NCI-H1436 (cell line): ENCODE measurements at regions not wholly inside any gene's neighbourhood (a gene's known extent, or its start where the extent isn't known, plus 50 kb on each side); places are given as distances from the start of the nearest gene placed in this dataset.

Experiments
- DNase-seq: peaks from one replicate; lab custom pipeline; 2025; lab: John Stamatoyannopoulos, UW

DNA sequence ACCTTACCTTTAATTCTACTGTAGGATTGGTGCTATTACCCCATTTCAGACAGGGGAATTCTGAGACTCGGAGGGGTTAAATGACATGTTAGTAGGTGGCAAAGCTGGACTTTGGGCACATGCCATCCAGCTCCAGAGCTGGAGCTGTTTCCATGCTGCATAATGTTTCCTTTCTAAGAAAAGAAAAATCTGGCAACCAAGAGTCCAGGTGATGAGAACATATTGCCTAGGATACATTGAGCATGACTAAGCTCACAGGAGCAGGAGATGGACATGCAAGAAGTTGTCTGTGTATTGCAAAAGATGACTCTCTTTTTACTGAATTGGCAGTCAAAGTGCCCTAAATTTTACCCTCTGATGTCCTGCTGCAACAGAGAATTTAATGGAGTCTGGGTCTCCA lies 150.8 kb upstream of the SYT13 start:
- DNase-seq, result no peak

DNA sequence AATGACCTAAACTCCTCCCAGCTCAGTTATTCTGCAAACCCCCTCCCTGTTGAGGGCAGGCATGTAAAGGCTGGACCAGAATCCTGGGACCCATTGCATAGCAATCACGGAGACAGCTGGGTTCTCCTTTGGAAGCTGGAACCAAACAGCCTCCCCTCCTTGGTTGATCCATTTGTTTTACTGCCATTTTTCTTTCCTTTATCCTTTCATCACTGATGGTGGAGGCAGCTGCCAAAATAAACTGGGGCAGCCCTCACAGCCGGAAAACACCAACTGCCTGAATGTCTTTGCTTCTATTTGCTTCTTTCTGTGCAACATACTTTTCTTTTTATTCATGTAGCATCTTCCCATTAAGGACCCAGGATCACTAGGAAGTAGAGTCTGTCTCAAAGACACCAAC lies 150.0 kb upstream of the SYT13 start:
- DNase-seq, result no peak

DNA sequence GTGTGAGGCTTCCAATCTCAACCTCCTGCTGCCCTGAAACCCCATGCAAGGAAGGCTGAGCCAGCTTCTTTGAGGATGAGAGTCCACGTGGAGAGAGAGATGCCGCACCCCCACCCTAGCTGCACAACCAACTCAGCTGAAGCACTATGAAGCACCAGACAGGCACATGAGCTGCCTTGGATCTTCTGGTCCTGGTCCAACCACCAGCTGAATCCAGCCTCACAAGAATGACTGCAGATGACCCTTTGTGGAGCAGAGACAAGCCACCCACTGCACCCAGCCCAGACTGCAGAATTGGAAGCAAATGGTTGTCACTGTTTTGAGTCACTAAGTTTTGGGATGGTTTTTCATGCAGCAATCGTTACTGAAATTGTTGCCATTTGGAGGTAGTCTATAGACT lies 149.6 kb upstream of the SYT13 start:
- no peak for DNase-seq

DNA sequence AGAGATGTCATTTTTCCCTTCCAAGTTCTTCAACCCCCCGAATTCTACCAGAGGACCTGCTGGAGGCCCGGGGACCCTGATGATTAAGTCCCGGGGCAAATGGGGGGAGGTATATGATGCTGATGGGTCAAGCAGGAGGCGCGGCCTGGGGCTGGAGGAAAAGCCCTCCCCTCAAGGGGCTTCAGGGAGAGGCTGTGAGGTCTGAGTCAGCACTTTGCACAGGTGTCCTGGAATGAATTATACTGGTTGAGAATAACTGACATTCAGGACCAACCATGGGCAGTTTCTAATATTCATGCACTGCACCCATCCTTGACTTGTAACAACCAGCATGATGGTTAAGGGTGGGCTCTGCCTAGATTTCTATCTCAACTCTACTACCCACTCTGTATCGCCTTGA lies 146.8 kb upstream of the SYT13 start:
- DNase-seq, result no peak

DNA sequence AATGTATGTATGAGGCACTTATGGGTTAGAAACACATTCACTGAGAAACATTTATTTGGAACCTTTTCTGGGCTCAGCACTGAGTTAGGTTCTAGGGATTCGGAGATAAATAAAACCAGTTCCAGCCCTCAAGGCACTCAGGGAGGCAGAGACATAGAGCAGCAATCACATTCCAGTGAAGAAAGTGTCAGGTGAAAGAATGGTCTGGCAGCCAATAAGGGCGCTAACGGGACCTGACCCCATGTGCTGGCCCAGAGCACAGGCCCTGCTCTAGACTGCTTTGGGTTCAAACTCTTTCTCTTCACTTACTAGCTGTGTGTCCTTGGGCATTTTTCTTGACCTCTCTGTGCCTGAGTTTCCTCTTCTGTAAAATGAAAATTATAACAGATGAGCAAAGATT lies 146.0 kb upstream of the SYT13 start:
- no peak for DNase-seq

DNA sequence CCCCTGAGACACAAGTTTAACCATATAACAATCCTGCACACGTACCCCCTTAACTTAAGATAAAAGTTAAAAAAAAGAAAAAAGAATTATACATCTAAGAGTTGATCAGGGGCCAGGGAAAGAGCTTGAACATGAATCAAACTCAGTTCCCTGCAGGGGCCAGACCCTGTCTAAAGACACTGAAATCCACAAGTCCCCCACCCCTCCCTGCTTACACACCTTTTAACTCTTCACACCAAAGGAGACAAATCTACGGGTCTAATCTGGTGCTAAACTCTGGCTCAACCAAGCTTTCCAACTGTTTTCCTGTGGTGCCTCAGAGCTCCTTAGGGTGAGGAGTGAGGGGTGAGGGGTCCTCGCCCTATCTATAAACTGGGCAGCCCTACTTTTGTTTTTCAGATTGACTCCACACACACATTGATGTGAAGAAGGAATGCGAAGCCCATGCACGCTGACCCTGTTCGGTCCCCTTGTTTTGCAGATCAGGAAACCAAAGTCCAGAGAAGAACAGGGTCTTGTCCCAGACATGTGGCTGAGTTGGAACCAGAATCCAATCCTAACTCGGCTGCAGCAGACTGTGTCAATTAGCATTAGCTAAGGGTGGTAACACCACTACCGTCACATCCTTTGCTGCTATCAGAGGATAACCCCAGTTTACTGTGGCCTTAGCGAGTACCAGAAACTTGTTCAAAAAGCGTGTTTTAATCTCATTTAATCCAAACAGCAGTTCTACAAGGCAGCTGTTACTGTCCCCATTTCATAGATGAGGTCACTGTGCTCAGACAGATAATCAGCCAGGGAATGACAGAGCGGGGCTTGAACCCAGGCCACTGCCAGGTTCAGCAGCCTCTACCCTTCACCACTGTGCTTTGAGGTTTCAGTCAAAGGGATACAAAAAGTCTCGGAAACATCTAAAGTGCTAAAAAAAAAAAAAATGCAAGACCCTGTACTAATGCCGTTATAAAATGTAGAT lies 145.2 kb upstream of the SYT13 start:
- DNase-seq, result no peak

DNA sequence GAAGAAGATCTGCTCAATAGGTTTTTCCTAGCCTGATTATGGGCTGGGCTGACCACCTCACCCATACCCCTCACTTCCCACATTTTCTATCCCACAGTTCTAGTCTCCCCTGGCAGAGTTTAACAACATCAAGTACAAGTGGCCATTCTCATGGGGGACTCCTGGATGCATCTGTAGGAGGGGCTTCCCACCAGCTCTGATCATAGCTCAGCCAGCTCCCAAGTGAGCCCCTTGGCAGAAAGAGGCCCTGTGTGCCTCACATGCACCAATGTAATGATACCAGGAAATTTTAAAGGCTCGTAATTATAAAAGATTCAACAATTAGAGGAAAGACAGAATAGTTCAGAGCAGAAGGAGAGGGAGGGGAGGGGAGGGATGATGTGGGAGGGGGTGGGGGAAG lies 144.2 kb upstream of the SYT13 start:
- no peak for DNase-seq

DNA sequence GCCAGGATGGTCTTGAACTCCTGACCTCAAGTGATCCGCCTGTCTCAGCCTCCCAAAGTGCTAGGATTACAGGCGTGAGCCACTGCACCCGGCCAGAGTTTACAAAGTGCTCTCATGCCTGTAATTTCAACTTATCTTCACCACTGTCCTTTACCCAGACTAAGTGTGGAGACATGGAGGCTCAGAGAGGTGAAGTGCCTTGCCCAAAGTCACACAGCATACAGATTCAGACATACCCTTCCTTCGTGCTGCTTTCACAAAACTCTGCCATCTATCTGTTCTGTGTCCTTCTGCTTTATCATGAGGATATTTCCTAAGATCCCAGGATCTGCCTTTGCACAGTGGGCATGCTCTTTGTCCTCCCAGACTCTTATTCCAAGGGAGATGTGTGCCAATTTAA lies 143.6 kb upstream of the SYT13 start:
- no peak for DNase-seq

DNA sequence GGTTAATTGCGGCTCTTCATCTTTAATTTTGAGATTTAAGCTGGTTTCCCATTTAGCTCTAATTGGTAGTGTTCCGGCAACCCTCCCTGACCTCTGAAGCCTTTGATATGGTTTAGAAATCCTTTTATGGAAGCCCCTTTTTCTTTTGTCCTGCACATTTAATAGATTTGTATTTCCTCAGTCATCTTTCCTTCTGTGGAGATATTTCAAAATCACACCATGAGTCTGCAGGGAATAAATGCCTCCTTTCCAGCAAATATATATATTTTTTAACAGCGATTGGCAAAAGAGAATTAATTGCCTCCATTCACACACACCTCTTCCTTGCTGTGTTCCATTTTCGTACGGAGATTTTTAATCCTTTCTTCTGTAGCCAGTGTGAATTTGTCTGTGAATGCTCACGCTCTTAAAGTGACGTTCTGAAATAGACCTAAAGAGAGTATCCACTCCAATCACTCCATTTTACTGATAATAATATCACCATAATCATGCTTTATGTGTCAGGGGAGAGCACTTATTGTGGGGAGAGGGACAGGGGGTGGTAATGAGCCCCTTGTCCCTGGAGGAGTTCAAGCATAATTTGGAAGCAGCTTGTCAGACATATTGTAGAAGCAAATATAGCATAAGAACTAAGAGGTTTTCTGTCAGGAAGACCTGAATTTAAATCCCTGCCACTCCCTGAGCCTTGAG lies 142.5 kb upstream of the SYT13 start:
- no peak for DNase-seq

DNA sequence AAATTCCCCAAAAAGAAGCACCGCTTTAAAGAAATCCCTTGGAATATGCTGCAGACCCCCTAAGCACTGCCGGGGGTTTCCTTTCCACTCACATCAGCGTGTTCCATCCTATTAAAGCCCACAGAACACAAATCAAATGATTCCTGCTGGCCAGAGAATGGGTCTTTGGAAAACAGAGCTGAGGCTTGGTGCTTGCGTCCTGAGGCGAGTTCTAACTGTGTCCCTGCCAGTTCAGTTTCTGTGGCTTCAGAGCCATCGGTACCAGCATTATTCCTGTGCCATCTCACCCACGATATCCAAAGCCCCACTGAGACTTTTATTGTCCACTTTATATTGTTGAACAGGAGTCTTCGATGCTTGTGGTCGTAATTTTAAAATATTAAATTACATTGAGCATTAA lies 142.0 kb upstream of the SYT13 start:
- no peak for DNase-seq

DNA sequence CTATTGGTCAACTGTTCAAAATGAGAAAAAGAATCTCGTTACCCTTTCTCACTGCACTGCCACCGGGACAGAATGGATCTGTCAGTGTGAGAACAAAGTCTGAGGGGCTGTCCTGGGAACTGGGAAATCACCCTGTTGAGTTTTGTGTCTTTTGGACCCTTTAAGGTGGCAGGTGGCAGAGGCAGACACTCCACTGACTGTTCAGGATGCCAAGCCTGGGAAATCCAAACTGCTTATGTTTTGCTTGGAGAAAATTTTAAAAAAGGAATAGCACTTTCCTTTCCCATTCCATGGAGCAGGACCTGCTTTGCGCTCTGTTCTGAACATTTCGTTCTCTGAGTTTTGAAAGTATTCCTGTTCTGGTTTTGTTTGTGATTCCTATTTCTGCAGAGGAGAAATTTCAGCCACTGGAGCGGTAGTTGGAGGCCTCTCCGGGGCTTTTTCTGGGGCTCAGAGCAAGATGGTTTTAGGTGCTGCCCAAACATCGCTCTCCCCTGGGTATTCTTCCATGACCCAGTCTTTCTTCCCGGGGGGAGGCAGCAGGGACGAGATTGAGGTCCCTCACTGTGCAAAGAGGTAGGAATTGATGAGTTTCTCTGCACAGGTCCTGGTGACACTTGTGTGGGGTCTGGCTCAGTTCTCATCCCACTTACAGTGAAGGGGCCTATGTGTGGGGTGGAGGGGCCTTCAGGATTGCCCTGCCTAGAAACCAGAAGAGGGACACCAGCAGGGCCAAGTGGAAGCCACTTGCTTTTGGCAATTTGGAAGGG lies 138.5 kb upstream of the SYT13 start:
- no peak for DNase-seq

DNA sequence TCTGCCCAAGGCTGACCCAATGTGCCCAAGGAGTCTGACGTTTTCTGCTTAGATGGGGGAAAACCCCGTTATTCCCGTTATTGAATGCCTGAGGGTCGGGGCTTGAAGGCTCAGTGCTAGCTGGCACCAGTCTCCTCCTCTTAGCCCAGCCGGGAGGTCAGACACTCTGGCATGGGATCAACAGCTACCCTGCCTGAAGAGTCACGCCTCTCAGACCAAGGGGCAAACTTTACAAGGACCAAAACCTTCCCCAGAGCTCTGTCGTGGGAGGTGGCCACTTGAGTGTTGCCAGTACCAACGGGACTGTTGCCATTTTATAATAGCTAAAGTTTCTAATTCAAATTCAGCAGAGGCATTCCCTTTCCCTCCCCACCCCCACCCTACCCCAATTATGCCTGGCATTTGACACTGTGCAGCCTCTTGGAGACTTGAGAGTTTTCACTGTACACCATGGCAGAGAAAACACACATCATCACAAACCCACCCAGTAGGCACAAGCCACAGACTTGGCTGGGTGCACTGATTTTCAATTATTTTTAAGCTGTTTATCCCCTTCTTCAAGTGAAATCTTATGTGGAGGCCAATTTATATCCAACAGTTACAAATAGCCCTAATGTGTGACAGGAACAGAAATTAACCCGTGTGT lies 137.5 kb upstream of the SYT13 start:
- DNase-seq, result no peak

DNA sequence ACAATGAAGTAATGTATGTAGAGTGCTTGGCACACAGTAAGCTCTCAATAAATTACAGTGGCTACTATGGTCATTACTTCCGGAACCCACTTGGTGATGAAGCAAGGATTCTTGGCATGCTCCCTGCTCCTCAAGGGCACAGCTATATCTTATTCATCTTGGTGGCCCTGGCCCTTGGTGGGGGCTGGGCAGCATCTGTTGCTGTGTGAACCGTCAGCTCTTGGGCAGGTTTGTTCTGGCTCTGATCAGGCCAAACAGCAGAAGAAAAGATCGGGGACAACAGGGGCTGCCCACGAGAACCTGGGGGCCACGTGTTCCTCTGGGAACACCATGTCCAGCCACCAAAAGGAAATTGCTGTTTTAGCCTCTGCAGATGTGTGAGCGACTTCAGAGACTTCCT lies 136.9 kb upstream of the SYT13 start:
- no peak for DNase-seq

DNA sequence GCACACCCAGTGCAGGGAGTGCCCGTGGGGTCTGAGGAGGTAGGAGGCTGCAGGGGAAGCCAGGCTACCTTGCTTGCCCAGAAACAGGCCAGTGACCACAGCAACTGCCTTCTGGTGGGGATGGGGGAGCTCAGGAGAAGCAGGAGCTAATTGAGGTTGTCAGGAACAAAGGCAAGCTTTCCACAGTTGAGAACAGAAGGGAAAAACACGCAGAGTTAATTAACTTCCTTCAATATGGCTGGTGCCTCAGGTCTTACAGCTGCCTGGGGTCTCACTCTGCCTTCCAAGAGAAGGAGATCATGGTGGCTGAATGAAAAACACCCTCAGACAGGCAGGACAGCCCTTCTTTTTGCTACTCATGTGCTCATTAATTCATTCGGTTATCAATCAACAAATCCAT lies 127.9 kb upstream of the SYT13 start:
- no peak for DNase-seq

DNA sequence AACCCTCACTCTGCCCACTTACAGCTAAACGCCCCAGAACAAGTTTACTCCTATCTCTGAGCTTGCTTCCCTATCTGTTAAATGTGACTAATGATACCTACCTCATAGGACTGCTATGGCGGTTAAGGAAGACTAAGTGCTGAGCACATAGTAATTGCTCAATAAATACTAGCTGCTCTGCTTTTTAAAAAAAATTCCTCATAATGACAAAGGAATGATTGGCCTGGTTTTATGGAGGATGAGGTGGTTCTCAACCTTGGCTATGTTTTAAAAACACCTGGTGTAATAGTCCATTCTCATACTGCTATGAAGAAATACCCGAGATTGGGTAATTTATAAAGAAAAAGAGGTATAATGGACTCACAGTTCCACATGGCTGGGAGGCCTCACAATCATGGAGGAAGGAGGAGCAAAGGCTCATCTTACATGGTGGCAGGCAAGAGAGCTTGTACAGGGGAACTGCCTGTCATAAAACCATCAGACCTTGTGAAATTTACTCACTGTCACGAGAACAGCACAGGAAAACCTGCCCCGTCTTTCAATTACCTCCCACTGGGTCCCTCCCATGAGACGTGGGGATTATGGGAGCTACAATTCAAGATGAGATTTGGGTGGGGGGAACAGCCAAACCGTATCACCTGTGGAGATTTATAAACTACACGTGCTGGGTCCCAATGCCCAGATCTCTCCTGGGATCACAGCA lies 127.2 kb upstream of the SYT13 start:
- no peak for DNase-seq

DNA sequence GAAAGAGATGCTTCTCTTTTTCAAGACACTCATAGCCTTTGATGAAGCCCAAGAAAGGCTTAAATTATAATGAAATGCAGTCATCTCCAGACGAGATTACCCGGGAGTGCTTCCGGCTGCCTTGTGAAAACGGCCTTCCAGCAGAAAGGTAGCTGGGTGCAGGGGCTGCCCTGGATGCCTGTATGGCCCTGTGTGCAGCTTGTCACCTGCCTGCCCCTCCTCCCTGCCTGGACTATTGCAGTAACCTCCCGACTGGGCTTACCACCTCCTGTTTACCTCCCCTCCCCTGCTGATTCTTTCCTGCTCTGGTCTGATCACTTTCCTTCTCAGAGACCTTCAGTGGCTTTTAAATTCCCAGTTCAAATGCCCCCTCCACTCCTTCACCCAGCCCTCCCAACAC lies 126.4 kb upstream of the SYT13 start:
- DNase-seq, result no peak

DNA sequence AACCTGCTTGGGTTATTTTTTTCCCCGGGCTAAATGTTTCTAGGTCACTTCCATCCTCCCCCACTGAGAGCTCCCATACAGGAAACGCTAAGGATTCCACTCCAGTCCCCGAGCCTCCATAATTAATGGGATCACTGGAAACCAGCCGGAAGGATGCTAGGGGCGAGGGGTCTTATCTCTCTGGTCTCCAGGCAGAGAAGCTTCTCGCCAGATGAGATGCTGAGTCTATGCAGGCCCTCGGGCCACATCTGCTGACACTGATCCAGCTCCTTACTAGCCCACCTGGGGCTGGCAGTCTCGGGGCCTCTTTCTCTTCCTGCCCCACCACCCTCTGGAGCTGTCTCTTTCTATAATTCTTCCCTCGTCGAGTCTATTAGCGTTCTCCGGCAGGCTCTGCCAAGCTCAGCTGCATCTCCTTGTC lies 125.9 kb upstream of the SYT13 start:
- DNase-seq, result no peak

DNA sequence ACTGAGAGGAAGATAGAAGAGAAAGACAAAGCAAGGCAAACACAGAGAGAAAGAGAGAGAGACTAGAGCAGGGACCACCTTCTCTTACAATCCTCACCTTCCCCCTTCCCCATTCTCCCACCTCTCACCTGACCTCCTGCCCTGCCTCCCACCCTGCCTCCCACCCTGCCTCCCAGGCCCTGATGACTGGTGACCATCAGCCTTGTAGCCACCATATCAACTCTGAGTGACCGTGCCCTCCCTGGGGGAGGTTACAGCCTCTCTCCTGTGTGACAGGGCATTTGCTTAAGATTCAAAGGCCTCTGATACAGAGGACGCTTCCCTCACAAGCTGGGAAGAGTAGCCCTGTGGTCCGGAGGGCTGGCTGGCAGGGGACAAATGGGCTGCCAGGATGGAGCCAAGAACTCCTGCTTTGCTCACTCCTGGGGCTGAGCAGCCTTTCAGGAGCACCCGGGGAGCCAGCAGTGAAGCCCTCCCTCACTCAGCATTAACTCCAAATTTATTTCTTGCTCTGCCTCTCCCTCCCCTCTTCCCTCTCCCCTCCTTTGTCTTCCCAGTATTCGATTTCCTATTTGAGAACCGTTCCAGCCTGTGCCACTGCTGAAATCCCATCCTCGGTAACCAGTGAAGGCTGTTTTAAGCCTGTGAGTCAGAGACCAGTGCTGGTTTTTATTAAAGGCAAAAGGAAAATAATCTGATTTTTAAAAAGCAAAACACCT lies 125.2 kb upstream of the SYT13 start:
- no peak for DNase-seq

DNA sequence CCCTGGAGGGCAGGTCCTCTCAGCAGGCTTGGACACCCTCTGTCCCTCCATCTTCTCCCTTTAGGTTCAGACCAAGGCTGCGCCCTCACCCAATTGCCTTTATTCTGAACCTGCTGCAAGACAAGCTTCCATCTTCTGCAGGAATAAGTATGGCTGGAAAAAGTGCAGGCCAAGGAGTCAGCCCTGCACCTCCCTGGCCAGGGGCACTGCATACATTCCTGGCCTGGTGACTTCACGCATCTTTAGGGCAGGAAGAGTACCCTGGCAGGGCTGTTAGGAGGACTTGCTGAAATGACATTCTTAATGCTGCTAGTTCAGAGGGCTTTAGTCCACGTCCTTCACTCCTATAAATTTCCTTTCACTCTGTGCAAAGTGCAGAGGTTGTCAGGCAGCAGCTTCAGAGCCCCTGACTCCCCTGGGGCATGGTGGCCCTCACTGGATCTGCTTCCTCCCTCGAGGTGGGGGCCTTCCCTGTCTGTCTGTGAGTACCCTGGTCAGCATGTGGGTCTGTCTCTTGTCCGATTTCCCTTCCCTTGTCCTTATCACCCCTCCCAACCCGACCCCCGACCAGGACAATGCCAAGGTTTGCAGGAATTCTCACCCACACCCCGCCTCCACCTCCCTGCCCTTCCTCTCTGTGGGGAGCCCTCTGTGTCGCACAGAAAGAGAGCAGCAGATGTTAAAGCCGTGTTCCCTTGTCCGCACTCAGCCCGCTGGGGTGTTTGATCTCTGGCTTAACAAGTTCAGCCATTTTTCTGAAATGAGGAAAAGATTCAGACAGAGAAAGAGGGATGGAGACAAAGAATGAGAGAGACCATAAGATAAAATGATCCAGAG lies 124.5 kb upstream of the SYT13 start:
- no peak for DNase-seq

DNA sequence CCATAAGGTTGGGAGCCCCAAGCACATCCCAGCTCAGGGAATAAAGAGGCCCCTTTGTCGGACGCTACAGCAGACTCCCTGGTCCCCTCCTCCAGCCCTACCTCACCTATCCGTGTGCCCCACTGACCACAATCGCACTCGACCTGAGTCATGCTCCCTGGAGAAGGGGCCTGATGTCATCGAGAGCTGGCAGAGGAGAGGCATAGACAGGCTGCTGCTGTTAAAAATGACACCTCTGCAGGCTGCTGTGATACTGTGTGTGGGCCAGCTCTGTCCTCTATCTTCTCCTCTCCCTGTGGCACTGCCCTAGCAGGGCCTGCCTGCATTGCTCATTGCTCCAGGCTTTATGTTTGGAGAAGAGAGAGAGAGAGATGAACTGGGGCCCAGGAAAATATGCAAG lies 123.4 kb upstream of the SYT13 start:
- no peak for DNase-seq
